Coronary artery (tissue), 2 donors: ENCODE measurements at regions not wholly inside any gene's neighbourhood (a gene's known extent, or its start where the extent isn't known, plus 50 kb on each side); places are given as distances from the start of the nearest gene placed in this dataset.

Experiments used
- DNase-seq: peaks from one replicate; pipeline ENCODE4 v3.0.0-alpha.2; 2017; ENCODE audit warnings: low spot score
- H3K27ac ChIP-seq, 2 donors: fragments of 200-600 bp; sonication (generic); one replicate each; pipeline ENCODE4 v1.5.1; 2016 to 2019
- H3K4me3 ChIP-seq: fragments of 200-600 bp; sonication (generic); 2 replicates; pipeline ENCODE4 v1.5.1; 2016; ENCODE audit warnings: mild to moderate bottlenecking, moderate library complexity
- CTCF ChIP-seq: fragments of 200-600 bp; sonication (generic); IDR thresholded peaks from one replicate; pipeline ENCODE4 v1.5.1; 2019; ENCODE audit warnings: antibody characterized with exemption

- TF ChIP-seq CTCF, result no peak
- H3K27ac ChIP-seq, result no peak overlapping the region
- no peak for DNase-seq
- H3K4me3 ChIP-seq, result no peak overlapping the region
Measured at GRCh38 chr6:114862064-114862463, 519.2 kb upstream of the HS3ST5 start.

- Histone ChIP-seq H3K4me3 (no peak overlapping the region), H3K27ac (no peak overlapping the region)
- no peak for TF ChIP-seq CTCF
- DNase-seq, result no peak
Measured at GRCh38 chr6:114844359-114844758, 501.5 kb upstream of the HS3ST5 start.

GRCh38 chr6:114839019-114839418 is 496.2 kb upstream of the HS3ST5 start:
- Histone ChIP-seq H3K4me3 (no peak overlapping the region), H3K27ac (no peak overlapping the region)
- no peak for TF ChIP-seq CTCF
- DNase-seq, result no peak

- Histone ChIP-seq H3K4me3 (no peak overlapping the region), H3K27ac (no peak overlapping the region)
- no peak for TF ChIP-seq CTCF
- DNase-seq, result no peak
Measured at GRCh38 chr6:114833211-114833610, 490.4 kb upstream of the HS3ST5 start.

- no peak for DNase-seq
- no peak for TF ChIP-seq CTCF
- no peak overlapping the region for H3K4me3 ChIP-seq
- no peak overlapping the region for H3K27ac ChIP-seq
Measured at GRCh38 chr6:114830515-114830914, 487.7 kb upstream of the HS3ST5 start.

GRCh38 chr6:114827135-114827534 is 484.3 kb upstream of the HS3ST5 start:
- H3K27ac ChIP-seq, result no peak overlapping the region
- TF ChIP-seq CTCF, result no peak
- no peak overlapping the region for H3K4me3 ChIP-seq
- no peak for DNase-seq

GRCh38 chr6:114824409-114824808 is 481.6 kb upstream of the HS3ST5 start:
- no peak for TF ChIP-seq CTCF
- no peak for DNase-seq
- Histone ChIP-seq H3K4me3 (no peak overlapping the region), H3K27ac (no peak overlapping the region)
